ENCODE measurements at regions not wholly inside any gene's neighbourhood (a gene's known extent, or its start where the extent isn't known, plus 50 kb on each side); places are given as distances from the start of the nearest gene placed in this dataset.
"Not testable (repeated sequence)": the region's sequence is repeated elsewhere in the genome, so short reads cannot be mapped to it uniquely, and the experiment has no call there.

- H3K27ac Mint-ChIP-seq; H3K9me3 ChIP-seq (ENCODE audit: control insufficient read depth in 2 of 3, low read length in 3 of 3); ATAC-seq; H3K27ac ChIP-seq (ENCODE audit: low read depth, low read length); CTCF ChIA-PET; H3K4me1 Mint-ChIP-seq; H3K27me3 ChIP-seq (ENCODE audit: control insufficient read depth in 2 of 2, insufficient read depth in 2 of 2, low read length in 2 of 2); DNase-seq; H3K4me3 Mint-ChIP-seq; H3K9me3 Mint-ChIP-seq; intact Hi-C loops (cut with micrococcal nuclease); H3K4me1 ChIP-seq (ENCODE audit: control insufficient read depth in 2 of 2, insufficient read depth in 2 of 2, low read length in 2 of 2); H3K36me3 ChIP-seq (ENCODE audit: control insufficient read depth in 2 of 3, insufficient read depth in 3 of 3, low read length in 3 of 3); H3K27me3 Mint-ChIP-seq; H3K4me3 ChIP-seq (ENCODE audit: low read length); H3K36me3 Mint-ChIP-seq: not testable (repeated sequence)
- POLR2A ChIA-PET: interaction anchor here (0.6 kb wide), 1 partner anchor 972 kb away, joined by 3 read pairs; no protein-coding TSS in a partner anchor
These were observed 150.2 kb downstream of the SEC14L1 start for GRCh38 chr17:77290759-77291558.

- ATAC-seq: no peak
These were observed 151.0 kb downstream of the SEC14L1 start for GRCh38 chr17:77291591-77292386.

GRCh38 chr17:77294761-77295160 is 154.0 kb downstream of the SEC14L1 start:
- no peak overlapping the region for H3K27ac ChIP-seq (ENCODE audit: low read depth, low read length)
- H3K4me3 Mint-ChIP-seq: no peak overlapping the region
- H3K27me3 ChIP-seq (ENCODE audit: control insufficient read depth in 2 of 2, insufficient read depth in 2 of 2, low read length in 2 of 2): no peaks in the 10 kb centered on the region
- no peak for DNase-seq
- CTCF ChIA-PET: no interaction called here
- no peaks in the 10 kb centered on the region for H3K4me1 ChIP-seq (ENCODE audit: control insufficient read depth in 2 of 2, insufficient read depth in 2 of 2, low read length in 2 of 2)
- H3K27ac Mint-ChIP-seq: no peak overlapping the region
- no peaks in the 10 kb centered on the region for H3K36me3 Mint-ChIP-seq
- H3K4me3 ChIP-seq (ENCODE audit: low read length): no peak overlapping the region
- peaks cover 0 to 3% (median 0%) of the 10 kb centered on the region in 5 donors for H3K27me3 Mint-ChIP-seq
- intact Hi-C loops (cut with micrococcal nuclease): no loop called here
- H3K9me3 Mint-ChIP-seq: peaks cover 0 to 1% (median 0%) of the 10 kb centered on the region in 11 donors
- peaks cover 0 to 5% (median 0%) of the 10 kb centered on the region in 7 donors for H3K4me1 Mint-ChIP-seq
- POLR2A ChIA-PET: no interaction called here
- no peaks in the 10 kb centered on the region for H3K36me3 ChIP-seq (ENCODE audit: control insufficient read depth in 2 of 3, insufficient read depth in 3 of 3, low read length in 3 of 3)
- ATAC-seq: no peak
- no peaks in the 10 kb centered on the region for H3K9me3 ChIP-seq (ENCODE audit: control insufficient read depth in 2 of 3, low read length in 3 of 3)

More at GRCh38 chr17:77291591-77292386, 151.0 kb downstream of the SEC14L1 start:
- ChIA-PET POLR2A (no interaction called here), CTCF (no interaction called here)
- no peaks in the 10 kb centered on the region for H3K4me1 ChIP-seq (ENCODE audit: control insufficient read depth in 2 of 2, insufficient read depth in 2 of 2, low read length in 2 of 2)
- Mint-ChIP-seq H3K27me3 (no peaks in the 10 kb centered on the region), H3K9me3 (no peaks in the 10 kb centered on the region), H3K27ac (no peak overlapping the region), H3K4me3 (no peak overlapping the region), H3K4me1 (peaks cover 0 to 4% (median 0%) of the 10 kb centered on the region in 7 donors), H3K36me3 (no peaks in the 10 kb centered on the region)
- H3K4me3 ChIP-seq (ENCODE audit: low read length): no peak overlapping the region
- H3K27me3 ChIP-seq (ENCODE audit: control insufficient read depth in 2 of 2, insufficient read depth in 2 of 2, low read length in 2 of 2): no peaks in the 10 kb centered on the region
- intact Hi-C loops (cut with micrococcal nuclease): no loop called here
- H3K36me3 ChIP-seq (ENCODE audit: control insufficient read depth in 2 of 3, insufficient read depth in 3 of 3, low read length in 3 of 3): no peaks in the 10 kb centered on the region
- no peaks in the 10 kb centered on the region for H3K9me3 ChIP-seq (ENCODE audit: control insufficient read depth in 2 of 3, low read length in 3 of 3)
- H3K27ac ChIP-seq (ENCODE audit: low read depth, low read length): no peak overlapping the region
- DNase-seq: no peak

GRCh38 chr17:77295241-77295853 is 154.6 kb downstream of the SEC14L1 start:
- H3K27ac Mint-ChIP-seq: peak overlapping the region in 1 of 9 donors; percentile 84
- intact Hi-C loops (cut with micrococcal nuclease): no loop called here
- DNase-seq: no peak
- peaks cover 0 to 3% (median 0%) of the 10 kb centered on the region in 5 donors for H3K27me3 Mint-ChIP-seq
- H3K36me3 Mint-ChIP-seq: no peaks in the 10 kb centered on the region
- ATAC-seq: no peak
- Histone ChIP-seq H3K4me1 (ENCODE audit: control insufficient read depth in 2 of 2, insufficient read depth in 2 of 2, low read length in 2 of 2) (no peaks in the 10 kb centered on the region), H3K4me3 (ENCODE audit: low read length) (no peak overlapping the region), H3K9me3 (ENCODE audit: control insufficient read depth in 2 of 3, low read length in 3 of 3) (no peaks in the 10 kb centered on the region), H3K36me3 (ENCODE audit: control insufficient read depth in 2 of 3, insufficient read depth in 3 of 3, low read length in 3 of 3) (no peaks in the 10 kb centered on the region), H3K27ac (ENCODE audit: low read depth, low read length) (no peak overlapping the region), H3K27me3 (ENCODE audit: control insufficient read depth in 2 of 2, insufficient read depth in 2 of 2, low read length in 2 of 2) (no peaks in the 10 kb centered on the region)
- peaks cover 0 to 5% (median 0%) of the 10 kb centered on the region in 7 donors for H3K4me1 Mint-ChIP-seq
- H3K4me3 Mint-ChIP-seq: no peak overlapping the region
- H3K9me3 Mint-ChIP-seq: peaks cover 0 to 1% (median 0%) of the 10 kb centered on the region in 11 donors
- CTCF ChIA-PET: no interaction called here
- POLR2A ChIA-PET: no interaction called here

GRCh38 chr17:77296769-77297409 is 156.1 kb downstream of the SEC14L1 start:
- H3K27me3 ChIP-seq (ENCODE audit: control insufficient read depth in 2 of 2, insufficient read depth in 2 of 2, low read length in 2 of 2): no peaks in the 10 kb centered on the region
- POLR2A ChIA-PET: interaction anchor here (0.6 kb wide), 1 partner anchor 502 kb away, joined by 3 read pairs; no protein-coding TSS in a partner anchor
- H3K9me3 ChIP-seq (ENCODE audit: control insufficient read depth in 2 of 3, low read length in 3 of 3): no peaks in the 10 kb centered on the region
- Mint-ChIP-seq H3K36me3 (no peaks in the 10 kb centered on the region), H3K4me1 (peaks cover 0 to 5% (median 0%) of the 10 kb centered on the region in 7 donors), H3K27me3 (peaks cover 0 to 3% (median 0%) of the 10 kb centered on the region in 5 donors), H3K27ac (no peak overlapping the region), H3K4me3 (no peak overlapping the region), H3K9me3 (peaks cover 0 to 1% (median 0%) of the 10 kb centered on the region in 11 donors)
- CTCF ChIA-PET: no interaction called here
- H3K4me1 ChIP-seq (ENCODE audit: control insufficient read depth in 2 of 2, insufficient read depth in 2 of 2, low read length in 2 of 2): no peaks in the 10 kb centered on the region
- H3K36me3 ChIP-seq (ENCODE audit: control insufficient read depth in 2 of 3, insufficient read depth in 3 of 3, low read length in 3 of 3): no peaks in the 10 kb centered on the region
- no peak for DNase-seq
- H3K4me3 ChIP-seq (ENCODE audit: low read length): no peak overlapping the region
- intact Hi-C loops (cut with micrococcal nuclease): no loop called here
- H3K27ac ChIP-seq (ENCODE audit: low read depth, low read length): no peak overlapping the region
- no peak for ATAC-seq
